NCI-H82 (cell line): ENCODE measurements at regions not wholly inside any gene's neighbourhood (a gene's known extent, or its start where the extent isn't known, plus 50 kb on each side); places are given as distances from the start of the nearest gene placed in this dataset.

ENCODE experiments used
- DNase-seq: peaks from one replicate; lab custom pipeline; 2025; lab: John Stamatoyannopoulos, UW

- DNase-seq = no peak
Observed at GRCh38 chr7:49481075-49481474, 292.4 kb upstream of the VWC2 start.

- peak; percentile 55 for DNase-seq
Observed at GRCh38 chr7:49483142-49483541, 290.3 kb upstream of the VWC2 start.

- no peak for DNase-seq
Observed at GRCh38 chr7:49486974-49487829, 286.2 kb upstream of the VWC2 start.

- DNase-seq = no peak
Observed at GRCh38 chr7:49487830-49488140, 285.7 kb upstream of the VWC2 start.

GRCh38 chr7:49488573-49488972, 284.9 kb upstream of the VWC2 start:
- peak; percentile 76 for DNase-seq

- DNase-seq = no peak
Observed at GRCh38 chr7:49497471-49497870, 276.0 kb upstream of the VWC2 start.

- no peak for DNase-seq
Observed at GRCh38 chr7:49500741-49501140, 272.7 kb upstream of the VWC2 start.

- DNase-seq = peak; percentile 29
Observed at GRCh38 chr7:49507206-49507605, 266.2 kb upstream of the VWC2 start.

GRCh38 chr7:49513911-49514310, 259.5 kb upstream of the VWC2 start:
- no peak for DNase-seq

GRCh38 chr7:49520951-49521350, 252.5 kb upstream of the VWC2 start:
- DNase-seq = no peak

- DNase-seq = no peak
Observed at GRCh38 chr7:49522111-49522510, 251.3 kb upstream of the VWC2 start.

- no peak for DNase-seq
Observed at GRCh38 chr7:49523870-49524269, 249.6 kb upstream of the VWC2 start.

- no peak for DNase-seq
Observed at GRCh38 chr7:49527182-49527581, 246.3 kb upstream of the VWC2 start.

- no peak for DNase-seq
Observed at GRCh38 chr7:49530481-49530880, 243.0 kb upstream of the VWC2 start.

- DNase-seq = no peak
Observed at GRCh38 chr7:49563693-49564378, 209.6 kb upstream of the VWC2 start.

- DNase-seq = no peak
Observed at GRCh38 chr7:49564379-49564714, 209.1 kb upstream of the VWC2 start.

GRCh38 chr7:49577576-49577975, 195.9 kb upstream of the VWC2 start:
- DNase-seq = no peak

GRCh38 chr7:49579408-49579807, 194.0 kb upstream of the VWC2 start:
- no peak for DNase-seq

GRCh38 chr7:49580000-49580399, 193.4 kb upstream of the VWC2 start:
- no peak for DNase-seq

GRCh38 chr7:49580761-49581160, 192.7 kb upstream of the VWC2 start:
- no peak for DNase-seq

GRCh38 chr7:49583440-49583839, 190.0 kb upstream of the VWC2 start:
- no peak for DNase-seq

- no peak for DNase-seq
Observed at GRCh38 chr7:49596701-49597491, 176.5 kb upstream of the VWC2 start.

- DNase-seq = no peak
Observed at GRCh38 chr7:49597805-49598204, 175.6 kb upstream of the VWC2 start.
